Endothelial cell (in vitro differentiated cells): ENCODE measurements at regions not wholly inside any gene's neighbourhood (a gene's known extent, or its start where the extent isn't known, plus 50 kb on each side); places are given as distances from the start of the nearest gene placed in this dataset.

Source experiments
- DNase-seq: peaks from one replicate; pipeline ENCODE4 v3.0.0; 2021; ENCODE audit warnings: low spot score
- H3K27ac Mint-ChIP-seq: one replicate; pipeline ENCODE4 v1.8.0; 2021; ENCODE audit warnings: mixed read lengths, inconsistent platforms; ENCODE audit not compliant: unreplicated experiment
- H3K27me3 Mint-ChIP-seq: one replicate; pipeline ENCODE4 v1.8.0; 2021; ENCODE audit warnings: mild to moderate bottlenecking, moderate library complexity, mixed read lengths, inconsistent platforms; ENCODE audit not compliant: unreplicated experiment
- H3K36me3 Mint-ChIP-seq: one replicate; pipeline ENCODE4 v1.8.0; 2021; ENCODE audit warnings: mild to moderate bottlenecking, low read depth, mixed read lengths, inconsistent platforms; ENCODE audit not compliant: unreplicated experiment
- H3K4me1 Mint-ChIP-seq: one replicate; pipeline ENCODE4 v1.8.0; 2021; ENCODE audit warnings: mild to moderate bottlenecking, mixed read lengths, inconsistent platforms; ENCODE audit not compliant: unreplicated experiment
- H3K4me3 Mint-ChIP-seq: one replicate; pipeline ENCODE4 v1.8.0; 2021; ENCODE audit warnings: mild to moderate bottlenecking, mixed read lengths, inconsistent platforms; ENCODE audit not compliant: unreplicated experiment
- H3K9me3 Mint-ChIP-seq: one replicate; pipeline ENCODE4 v1.8.0; 2021; ENCODE audit warnings: mixed read lengths, inconsistent platforms; ENCODE audit not compliant: unreplicated experiment
- CTCF ChIP-seq: fragments of 200-600 bp; sonication (generic); IDR thresholded peaks from one replicate; pipeline ENCODE4 v1.5.0; 2021; ENCODE audit warnings: antibody characterized with exemption; ENCODE audit not compliant: unreplicated experiment

- H3K27me3 Mint-ChIP-seq, result peaks cover 2% of the 10 kb centered on the region
- no peaks in the 10 kb centered on the region for H3K36me3 Mint-ChIP-seq
- no peaks in the 10 kb centered on the region for H3K4me1 Mint-ChIP-seq
- no peak overlapping the region for H3K27ac Mint-ChIP-seq
- no peak overlapping the region for H3K4me3 Mint-ChIP-seq
- no peak for DNase-seq
- TF ChIP-seq CTCF, result no peak
- H3K9me3 Mint-ChIP-seq, result no peaks in the 10 kb centered on the region
These were observed 50.6 kb upstream of the TOP3B start for GRCh38 chr22:22032906-22033802.

GRCh38 chr22:22032099-22032905 lies 49.7 kb upstream of the TOP3B start:
- H3K27ac Mint-ChIP-seq, result no peak overlapping the region
- no peak for TF ChIP-seq CTCF
- H3K36me3 Mint-ChIP-seq, result no peaks in the 10 kb centered on the region
- H3K4me3 Mint-ChIP-seq, result no peak overlapping the region
- no peak for DNase-seq
- no peaks in the 10 kb centered on the region for H3K4me1 Mint-ChIP-seq
- no peaks in the 10 kb centered on the region for H3K9me3 Mint-ChIP-seq
- peaks cover 2% of the 10 kb centered on the region for H3K27me3 Mint-ChIP-seq
